ENCODE measurements at regions not wholly inside any gene's neighbourhood (a gene's known extent, or its start where the extent isn't known, plus 50 kb on each side); places are given as distances from the start of the nearest gene placed in this dataset.

DNA sequence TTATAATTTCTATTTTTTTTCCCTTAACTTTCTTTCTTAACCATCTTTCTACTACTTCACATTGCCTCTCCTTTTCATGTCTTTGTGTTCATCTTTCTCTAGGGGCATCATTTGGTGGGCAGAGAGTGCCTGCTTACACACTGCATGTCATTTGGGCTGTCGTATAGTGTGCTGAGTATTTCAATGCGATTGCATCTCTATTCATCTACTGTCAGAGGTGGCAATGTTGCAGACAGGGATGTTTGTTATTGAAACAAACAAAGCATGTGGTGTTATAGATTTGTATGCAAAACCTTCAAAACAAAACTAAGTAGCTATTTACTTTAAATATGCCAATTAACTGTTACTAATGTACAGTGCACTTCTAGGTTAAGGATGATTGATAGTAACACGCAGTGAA lies 141.1 kb upstream of the MEF2C start:
- Mint-ChIP-seq H3K27me3 (no peaks in the 10 kb centered on the region), H3K4me3 (no peak overlapping the region), H3K36me3 (ENCODE audit: low read depth) (no peaks in the 10 kb centered on the region), H3K27ac (no peak overlapping the region), H3K4me1 (no peaks in the 10 kb centered on the region), H3K9me3 (no peaks in the 10 kb centered on the region)
- DNase-seq = no peak
- intact Hi-C loops (cut with micrococcal nuclease) = no loop called here

DNA sequence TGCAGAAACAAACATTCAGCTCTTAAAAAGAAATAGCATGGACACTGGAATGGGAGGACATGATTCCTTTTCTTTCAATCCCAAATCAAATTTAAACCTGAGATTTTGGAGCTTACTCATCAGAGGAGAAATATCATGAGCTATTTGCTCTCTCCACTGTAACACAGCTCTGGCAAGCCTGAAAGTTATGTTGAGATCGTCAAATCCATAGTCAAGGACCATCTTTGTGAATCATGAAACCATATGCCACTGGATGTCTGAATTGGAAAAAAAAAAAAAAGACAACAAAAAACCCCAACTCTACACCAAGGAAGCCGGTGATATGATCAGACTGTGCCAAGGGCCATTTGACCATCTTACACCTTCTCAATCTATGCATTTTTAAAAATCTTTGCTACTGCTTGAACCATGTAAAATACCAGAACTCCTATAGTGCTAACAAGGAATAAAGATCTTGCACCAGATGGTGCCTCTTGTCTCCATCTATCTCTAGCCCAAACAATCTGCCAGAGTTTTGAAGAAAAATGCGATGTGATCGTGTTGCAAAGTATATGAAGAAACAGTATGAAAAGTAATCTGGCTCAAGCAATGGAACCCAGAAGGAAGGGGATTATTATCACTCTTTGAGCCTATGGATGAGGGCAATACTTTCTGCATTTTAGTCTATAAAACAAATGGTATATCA lies 138.1 kb upstream of the MEF2C start:
- Mint-ChIP-seq H3K36me3 (ENCODE audit: low read depth) (no peaks in the 10 kb centered on the region), H3K27ac (no peak overlapping the region), H3K9me3 (no peaks in the 10 kb centered on the region), H3K4me3 (no peak overlapping the region), H3K27me3 (no peaks in the 10 kb centered on the region), H3K4me1 (no peaks in the 10 kb centered on the region)
- DNase-seq = no peak
- intact Hi-C loops (cut with micrococcal nuclease) = no loop called here

DNA sequence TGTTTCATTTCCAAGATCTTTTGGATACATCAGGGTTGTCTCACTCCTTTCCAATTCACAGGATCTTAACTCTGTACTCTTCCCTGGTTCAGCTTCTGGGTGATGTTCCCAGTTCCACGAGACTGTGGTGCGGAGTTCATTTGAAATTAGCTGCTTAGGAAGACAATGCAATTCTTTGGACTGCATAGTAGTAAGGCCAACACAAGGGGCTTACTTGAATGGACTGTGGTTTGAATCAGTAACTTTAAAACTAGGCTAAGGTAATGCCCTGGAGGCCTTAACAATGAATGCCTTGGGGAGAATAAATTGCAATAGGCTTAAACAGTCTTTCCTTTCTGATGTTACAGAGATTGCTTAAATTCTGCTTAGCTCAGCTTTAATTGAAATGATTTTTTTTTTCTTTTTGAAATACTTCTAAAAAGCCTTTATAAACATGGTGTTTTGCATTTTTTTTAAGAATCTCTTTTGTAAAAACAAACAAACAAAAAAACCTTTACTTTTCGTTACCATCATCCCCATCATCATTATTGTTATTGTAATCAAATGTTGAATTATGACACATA lies 133.8 kb upstream of the MEF2C start:
- H3K4me1 Mint-ChIP-seq = no peaks in the 10 kb centered on the region
- no peak overlapping the region for H3K27ac Mint-ChIP-seq
- no peaks in the 10 kb centered on the region for H3K36me3 Mint-ChIP-seq (ENCODE audit: low read depth)
- no peak for DNase-seq
- H3K9me3 Mint-ChIP-seq = no peaks in the 10 kb centered on the region
- no peak overlapping the region for H3K4me3 Mint-ChIP-seq
- H3K27me3 Mint-ChIP-seq = peaks cover 2% of the 10 kb centered on the region
- intact Hi-C loops (cut with micrococcal nuclease) = no loop called here

DNA sequence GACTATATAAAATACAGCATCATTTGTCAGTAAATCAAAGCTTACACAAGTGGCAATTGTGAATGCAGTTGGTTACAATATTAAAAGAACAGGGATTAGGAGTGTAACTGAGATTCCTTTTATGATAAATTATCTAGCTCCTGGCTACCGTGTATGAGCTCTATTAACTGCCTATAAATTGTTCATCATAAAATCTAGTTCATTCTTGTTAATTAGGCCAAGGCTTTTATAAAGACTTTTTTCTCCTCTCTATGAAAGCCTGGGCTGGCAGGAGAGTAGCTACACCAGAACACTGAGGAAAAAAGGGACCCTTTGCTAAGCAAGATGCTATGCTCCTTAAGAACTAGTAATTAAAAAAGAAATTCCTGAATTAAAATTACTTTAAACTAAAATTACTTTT lies 132.4 kb upstream of the MEF2C start:
- DNase-seq = no peak
- Mint-ChIP-seq H3K9me3 (no peaks in the 10 kb centered on the region), H3K27ac (no peak overlapping the region), H3K4me1 (no peaks in the 10 kb centered on the region), H3K4me3 (no peak overlapping the region), H3K27me3 (peaks cover 2% of the 10 kb centered on the region), H3K36me3 (ENCODE audit: low read depth) (no peaks in the 10 kb centered on the region)
- intact Hi-C loops (cut with micrococcal nuclease) = no loop called here

DNA sequence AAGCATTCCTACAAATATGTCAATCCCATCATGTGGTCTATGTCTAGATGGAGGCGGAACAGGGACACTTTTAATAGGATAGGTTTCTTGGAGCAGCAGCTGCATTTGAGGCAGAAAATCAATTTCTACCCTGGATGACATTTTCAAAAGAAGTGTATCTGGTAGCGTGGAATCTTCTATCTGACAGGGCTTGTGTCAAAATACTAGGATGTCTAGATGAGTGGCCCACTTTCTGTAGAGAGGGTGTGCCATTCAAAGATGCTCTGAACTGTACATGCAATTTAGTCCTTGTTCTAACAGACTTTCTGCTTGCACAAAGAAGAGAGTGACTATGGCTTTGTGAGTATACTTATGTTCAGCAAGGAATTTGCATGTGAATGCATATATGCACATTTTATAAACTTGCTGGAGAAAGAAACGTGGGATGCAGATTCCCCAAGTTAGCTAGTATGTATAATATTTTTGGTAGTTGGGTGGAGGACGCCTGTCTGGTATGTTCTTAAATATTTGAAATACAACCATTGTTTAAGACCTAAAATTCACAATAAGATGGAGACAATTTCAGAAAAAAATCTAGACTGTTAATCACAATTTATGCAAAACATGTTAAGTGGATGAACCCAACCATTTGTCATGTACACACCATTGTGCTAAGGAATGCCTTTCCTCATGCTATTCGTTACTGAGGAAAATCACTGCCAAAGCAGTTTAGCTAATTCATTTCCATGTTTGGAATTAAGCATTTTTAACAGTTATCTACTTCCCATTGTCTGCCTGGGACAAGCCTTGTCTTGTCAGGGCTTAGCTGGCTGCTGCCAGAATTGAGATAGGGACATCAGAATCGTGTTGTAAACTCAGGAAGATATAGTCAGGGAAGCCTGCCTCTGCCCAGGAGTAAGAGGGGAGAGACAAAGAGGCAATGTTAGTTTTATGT lies 129.1 kb upstream of the MEF2C start:
- Mint-ChIP-seq H3K4me3 (no peak overlapping the region), H3K27me3 (peaks cover 3% of the 10 kb centered on the region), H3K9me3 (no peaks in the 10 kb centered on the region), H3K36me3 (ENCODE audit: low read depth) (no peaks in the 10 kb centered on the region), H3K27ac (no peak overlapping the region), H3K4me1 (no peaks in the 10 kb centered on the region)
- intact Hi-C loops (cut with micrococcal nuclease) = no loop called here
- DNase-seq = no peak

DNA sequence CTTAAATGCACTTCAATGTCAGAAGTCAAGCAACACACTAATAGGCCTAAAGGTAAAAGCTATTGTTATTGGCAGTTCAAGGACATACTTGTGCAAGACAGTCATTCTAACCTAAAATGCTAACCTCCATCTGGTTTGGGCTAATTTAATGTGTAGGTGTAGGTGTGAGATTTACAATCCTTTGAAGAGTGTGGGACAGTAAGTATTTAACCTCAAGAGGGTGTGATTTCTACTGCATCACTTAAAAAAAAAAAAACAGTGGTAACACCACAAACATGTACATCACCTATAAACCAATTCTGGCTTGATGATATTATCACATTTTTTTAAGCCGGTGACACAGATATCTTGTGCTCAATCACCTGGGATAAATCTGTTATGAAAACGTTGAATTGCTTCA lies 127.5 kb upstream of the MEF2C start:
- H3K36me3 Mint-ChIP-seq (ENCODE audit: low read depth) = no peaks in the 10 kb centered on the region
- intact Hi-C loops (cut with micrococcal nuclease) = no loop called here
- no peak for DNase-seq
- H3K4me1 Mint-ChIP-seq = no peaks in the 10 kb centered on the region
- H3K4me3 Mint-ChIP-seq = no peak overlapping the region
- H3K27me3 Mint-ChIP-seq = peaks cover 3% of the 10 kb centered on the region
- no peak overlapping the region for H3K27ac Mint-ChIP-seq
- no peaks in the 10 kb centered on the region for H3K9me3 Mint-ChIP-seq

DNA sequence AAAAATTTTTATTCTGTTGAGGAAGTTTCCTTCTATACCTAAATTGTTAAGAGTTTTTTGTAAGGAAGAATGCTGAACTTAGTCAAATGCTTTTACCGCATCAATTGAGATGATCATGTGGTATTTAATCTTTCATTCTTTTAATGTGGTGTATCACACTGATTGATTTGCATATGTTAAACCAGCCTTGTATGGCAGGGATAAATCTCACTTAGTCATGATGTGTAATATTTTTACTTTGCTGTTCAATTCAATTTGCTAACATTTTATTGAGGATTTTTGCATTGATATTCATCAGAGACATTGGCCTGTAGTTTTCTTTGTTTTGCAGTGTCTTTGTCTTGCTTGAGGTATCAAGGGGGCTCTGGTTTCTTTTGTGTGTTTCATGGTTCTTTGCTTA lies 125.3 kb upstream of the MEF2C start:
- Mint-ChIP-seq H3K36me3 (ENCODE audit: low read depth) (no peaks in the 10 kb centered on the region), H3K4me3 (no peak overlapping the region), H3K4me1 (no peaks in the 10 kb centered on the region), H3K27me3 (peaks cover 3% of the 10 kb centered on the region), H3K9me3 (no peaks in the 10 kb centered on the region), H3K27ac (no peak overlapping the region)
- intact Hi-C loops (cut with micrococcal nuclease) = no loop called here
- no peak for DNase-seq

DNA sequence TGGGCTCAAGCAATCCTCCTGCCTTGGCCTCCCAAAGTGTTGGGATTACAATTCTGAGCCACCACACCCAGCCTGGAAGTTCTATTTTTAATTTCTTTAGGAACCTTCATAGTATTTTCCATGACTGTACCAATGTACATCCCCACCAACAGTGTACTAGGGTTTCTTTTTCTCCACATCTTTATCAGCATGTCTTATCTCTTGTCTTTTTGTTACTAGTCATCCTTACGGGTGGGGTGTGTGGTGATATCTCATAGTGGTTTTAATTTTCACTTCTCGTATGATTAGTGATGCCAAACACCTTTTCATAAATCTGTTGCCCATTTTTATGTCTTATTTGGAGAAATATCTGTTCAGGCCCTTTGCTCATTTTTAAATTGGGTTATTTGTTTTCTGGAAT lies 123.0 kb upstream of the MEF2C start:
- H3K4me1 Mint-ChIP-seq = no peaks in the 10 kb centered on the region
- no peak for DNase-seq
- H3K27me3 Mint-ChIP-seq = peaks cover 2% of the 10 kb centered on the region
- H3K36me3 Mint-ChIP-seq (ENCODE audit: low read depth) = no peaks in the 10 kb centered on the region
- H3K4me3 Mint-ChIP-seq = no peak overlapping the region
- no peaks in the 10 kb centered on the region for H3K9me3 Mint-ChIP-seq
- H3K27ac Mint-ChIP-seq = no peak overlapping the region
- intact Hi-C loops (cut with micrococcal nuclease) = no loop called here

DNA sequence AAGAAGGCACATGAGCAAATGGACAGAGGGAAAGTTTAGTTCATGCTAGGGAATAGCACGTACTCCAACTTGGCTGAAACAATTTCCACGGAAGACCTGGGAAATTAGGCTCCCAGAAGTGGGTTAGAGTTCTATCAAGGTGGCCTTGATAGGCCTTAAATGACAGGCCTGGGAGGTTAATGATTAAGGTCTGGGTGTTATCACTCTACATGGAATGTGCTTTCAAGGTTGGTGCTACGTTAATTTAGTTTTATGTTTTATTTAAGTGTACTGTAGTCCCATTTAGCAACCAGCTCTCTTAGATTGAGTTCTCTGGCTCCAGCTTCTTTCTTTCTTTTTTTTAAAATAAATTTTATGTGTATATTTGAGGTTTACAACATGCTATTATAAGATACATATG lies 121.4 kb upstream of the MEF2C start:
- Mint-ChIP-seq H3K9me3 (no peaks in the 10 kb centered on the region), H3K36me3 (ENCODE audit: low read depth) (no peaks in the 10 kb centered on the region), H3K4me1 (no peaks in the 10 kb centered on the region), H3K27me3 (no peaks in the 10 kb centered on the region), H3K27ac (no peak overlapping the region), H3K4me3 (no peak overlapping the region)
- no peak for DNase-seq
- intact Hi-C loops (cut with micrococcal nuclease) = no loop called here

DNA sequence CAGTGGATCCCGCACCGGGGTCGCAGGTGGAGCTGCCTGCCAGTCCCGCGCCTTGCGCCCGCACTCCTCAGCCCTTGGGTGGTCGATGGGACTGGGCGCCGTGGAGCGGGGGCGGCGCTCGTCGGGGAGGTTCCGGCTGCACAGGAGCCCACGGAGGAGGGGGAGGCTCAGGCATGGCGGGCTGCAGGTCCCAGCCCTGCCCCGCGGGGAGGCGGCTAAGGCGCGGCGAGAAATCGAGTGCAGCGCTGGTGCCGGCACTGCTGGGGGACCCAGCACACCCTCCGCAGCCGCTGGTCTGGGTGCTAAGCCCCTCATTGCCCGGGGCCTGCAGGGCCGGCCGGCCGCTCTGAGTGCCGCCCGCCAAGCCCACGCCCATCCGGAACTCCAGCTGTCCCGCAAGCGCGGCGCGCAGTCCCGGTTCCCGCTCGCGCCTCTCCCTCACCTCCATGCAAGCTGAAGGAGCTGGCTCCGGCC lies 120.6 kb upstream of the MEF2C start:
- no peak for DNase-seq
- Mint-ChIP-seq H3K4me1 (no peaks in the 10 kb centered on the region), H3K27me3 (no peaks in the 10 kb centered on the region), H3K4me3 (no peak overlapping the region), H3K9me3 (no peaks in the 10 kb centered on the region), H3K36me3 (ENCODE audit: low read depth) (no peaks in the 10 kb centered on the region), H3K27ac (no peak overlapping the region)
- intact Hi-C loops (cut with micrococcal nuclease) = no loop called here

DNA sequence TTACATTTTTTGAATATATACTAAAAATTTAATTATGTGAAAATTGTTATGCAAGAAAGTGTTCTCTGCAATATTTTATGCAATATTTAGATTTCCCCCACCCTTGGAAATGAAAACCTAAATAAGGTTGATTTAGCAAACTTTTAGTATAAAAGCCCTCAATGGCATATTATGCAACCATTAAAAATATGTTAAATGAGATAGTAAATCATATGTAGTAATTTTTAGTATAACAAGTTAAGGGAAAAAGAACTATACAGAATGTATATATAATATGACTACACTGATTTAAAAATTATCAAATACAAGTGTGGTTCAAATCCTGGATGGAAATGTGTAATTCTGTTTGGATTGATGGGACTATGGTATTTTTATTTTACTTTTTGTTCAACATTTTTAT lies 116.9 kb upstream of the MEF2C start:
- intact Hi-C loops (cut with micrococcal nuclease) = no loop called here
- Mint-ChIP-seq H3K4me1 (no peaks in the 10 kb centered on the region), H3K9me3 (no peaks in the 10 kb centered on the region), H3K27ac (no peak overlapping the region), H3K4me3 (no peak overlapping the region), H3K36me3 (ENCODE audit: low read depth) (no peaks in the 10 kb centered on the region), H3K27me3 (no peaks in the 10 kb centered on the region)
- no peak for DNase-seq

DNA sequence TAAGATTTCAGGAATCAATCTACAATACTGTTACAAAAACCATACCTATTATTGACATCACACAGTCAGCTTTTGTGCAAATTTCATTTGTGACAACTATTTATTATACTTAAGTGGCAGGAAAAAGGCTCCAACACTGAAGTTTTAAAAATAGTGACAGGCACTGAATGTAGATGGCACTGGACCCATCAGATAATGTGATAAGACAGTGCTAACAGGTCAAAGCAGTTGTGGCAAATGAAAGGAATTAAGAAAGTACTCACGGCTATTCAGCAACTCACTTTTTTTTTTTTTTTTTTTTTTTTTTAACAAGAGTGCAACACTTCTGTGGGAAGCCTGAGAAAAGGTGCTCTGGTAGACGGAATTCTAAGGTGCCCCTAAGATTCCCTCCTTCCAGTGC lies 115.0 kb upstream of the MEF2C start:
- Mint-ChIP-seq H3K27me3 (no peaks in the 10 kb centered on the region), H3K9me3 (no peaks in the 10 kb centered on the region), H3K36me3 (ENCODE audit: low read depth) (no peaks in the 10 kb centered on the region), H3K27ac (no peak overlapping the region), H3K4me3 (no peak overlapping the region), H3K4me1 (no peaks in the 10 kb centered on the region)
- intact Hi-C loops (cut with micrococcal nuclease) = no loop called here
- no peak for DNase-seq

DNA sequence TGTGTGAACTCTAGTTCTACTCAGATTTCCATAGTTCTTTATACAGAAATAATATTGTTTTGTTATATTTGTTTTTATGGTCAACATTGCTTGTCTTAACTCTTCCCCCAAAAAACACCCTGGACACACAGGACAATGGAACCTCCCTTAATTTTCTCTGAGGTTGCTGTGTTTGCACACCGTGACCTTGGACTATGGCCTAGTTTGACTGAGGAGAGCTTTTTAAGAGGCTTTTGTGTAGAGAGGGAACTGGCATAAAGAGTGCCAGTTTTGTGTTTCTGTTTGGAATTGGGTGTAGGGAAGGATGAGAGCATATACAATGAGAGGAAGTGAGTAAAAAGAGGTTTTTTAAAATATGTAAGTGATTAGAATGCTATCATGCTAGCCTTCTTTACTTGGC lies 101.1 kb upstream of the MEF2C start:
- intact Hi-C loops (cut with micrococcal nuclease) = no loop called here
- no peak overlapping the region for H3K27ac Mint-ChIP-seq
- peaks cover 2% of the 10 kb centered on the region for H3K27me3 Mint-ChIP-seq
- no peaks in the 10 kb centered on the region for H3K36me3 Mint-ChIP-seq (ENCODE audit: low read depth)
- peaks cover 5% of the 10 kb centered on the region for H3K4me1 Mint-ChIP-seq
- no peak for DNase-seq
- no peak overlapping the region for H3K4me3 Mint-ChIP-seq
- H3K9me3 Mint-ChIP-seq = no peaks in the 10 kb centered on the region

DNA sequence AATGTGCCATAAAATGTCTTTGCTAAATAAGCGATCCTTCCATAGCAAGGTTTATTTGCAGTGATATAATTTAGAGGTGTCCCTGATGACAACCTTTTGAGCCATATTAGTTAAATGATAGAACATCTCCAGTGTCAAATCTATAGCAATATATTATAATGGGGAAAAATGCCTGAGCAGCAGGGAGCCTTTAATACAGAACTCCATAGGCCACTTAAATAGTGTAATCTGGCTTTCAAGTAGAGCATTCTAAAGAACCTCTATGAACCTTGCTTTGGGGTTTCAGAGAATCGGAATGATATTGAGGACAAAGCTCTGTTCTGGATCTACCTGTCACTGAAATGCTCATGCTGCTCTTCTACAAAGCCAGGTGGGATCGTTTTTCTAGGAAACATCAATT lies 96.7 kb upstream of the MEF2C start:
- intact Hi-C loops (cut with micrococcal nuclease) = no loop called here
- Mint-ChIP-seq H3K4me1 (peaks cover 8% of the 10 kb centered on the region), H3K4me3 (no peak overlapping the region), H3K36me3 (ENCODE audit: low read depth) (no peaks in the 10 kb centered on the region), H3K27ac (no peak overlapping the region), H3K27me3 (no peaks in the 10 kb centered on the region), H3K9me3 (no peaks in the 10 kb centered on the region)
- no peak for DNase-seq
